ENCODE measurements at regions not wholly inside any gene's neighbourhood (a gene's known extent, or its start where the extent isn't known, plus 50 kb on each side); places are given as distances from the start of the nearest gene placed in this dataset.

DNA sequence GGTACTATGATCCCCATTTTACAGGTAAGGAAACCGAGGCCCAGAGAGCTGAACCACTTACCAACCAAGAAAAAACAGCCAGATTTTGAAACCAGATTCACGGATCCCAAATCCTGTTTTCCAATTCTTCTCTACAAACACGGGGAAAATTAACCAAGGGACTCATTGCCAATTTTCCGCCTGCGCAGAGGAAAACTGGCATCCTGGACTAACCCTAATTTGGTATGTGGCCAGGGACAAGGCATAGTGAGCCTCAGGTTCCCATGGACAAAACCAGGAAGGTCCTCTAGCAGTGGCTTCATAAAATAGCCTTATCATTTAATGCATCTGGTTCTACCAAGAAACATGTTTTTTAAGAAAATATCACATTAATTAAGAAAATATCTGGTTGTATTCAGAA, 517.3 kb downstream of the MED13L start:
- H3K9me2 ChIP-seq (ENCODE audit: low read depth, low read length): no peaks in the 10 kb centered on the region
- no peak for TF ChIP-seq EZH2 (IDR thresholded peaks at IDR 0.05; ENCODE audit: borderline replicate concordance, low read length)
- TF ChIP-seq, protein P1, sequence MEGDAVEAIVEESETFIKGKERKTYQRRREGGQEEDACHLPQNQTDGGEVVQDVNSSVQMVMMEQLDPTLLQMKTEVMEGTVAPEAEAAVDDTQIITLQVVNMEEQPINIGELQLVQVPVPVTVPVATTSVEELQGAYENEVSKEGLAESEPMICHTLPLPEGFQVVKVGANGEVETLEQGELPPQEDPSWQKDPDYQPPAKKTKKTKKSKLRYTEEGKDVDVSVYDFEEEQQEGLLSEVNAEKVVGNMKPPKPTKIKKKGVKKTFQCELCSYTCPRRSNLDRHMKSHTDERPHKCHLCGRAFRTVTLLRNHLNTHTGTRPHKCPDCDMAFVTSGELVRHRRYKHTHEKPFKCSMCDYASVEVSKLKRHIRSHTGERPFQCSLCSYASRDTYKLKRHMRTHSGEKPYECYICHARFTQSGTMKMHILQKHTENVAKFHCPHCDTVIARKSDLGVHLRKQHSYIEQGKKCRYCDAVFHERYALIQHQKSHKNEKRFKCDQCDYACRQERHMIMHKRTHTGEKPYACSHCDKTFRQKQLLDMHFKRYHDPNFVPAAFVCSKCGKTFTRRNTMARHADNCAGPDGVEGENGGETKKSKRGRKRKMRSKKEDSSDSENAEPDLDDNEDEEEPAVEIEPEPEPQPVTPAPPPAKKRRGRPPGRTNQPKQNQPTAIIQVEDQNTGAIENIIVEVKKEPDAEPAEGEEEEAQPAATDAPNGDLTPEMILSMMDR (IDR thresholded peaks at IDR 0.05; ENCODE audit: low read length): no peak
- H3F3A ChIP-seq (ENCODE audit: insufficient read depth, low read length): no peaks in the 10 kb centered on the region
- H3K4me2 ChIP-seq (ENCODE audit: low read length): no peak overlapping the region
- no peaks in the 10 kb centered on the region for H3K9me3 ChIP-seq (ENCODE audit: low read length)
- no peak overlapping the region for H2AFZ ChIP-seq (ENCODE audit: low read length)
- H3K27ac ChIP-seq (ENCODE audit: low read depth, low read length, poor library complexity, severe bottlenecking): no peak overlapping the region
- H3K27me3 ChIP-seq (ENCODE audit: insufficient read depth, low read length): no peaks in the 10 kb centered on the region
- no peak overlapping the region for H3K9ac ChIP-seq (ENCODE audit: low read length)
- H4K20me1 ChIP-seq (ENCODE audit: insufficient read depth, low read length): no peaks in the 10 kb centered on the region
- no peaks in the 10 kb centered on the region for H3K36me3 ChIP-seq (ENCODE audit: insufficient read depth, low read length)
- H3K4me3 ChIP-seq (ENCODE audit: low read depth, low read length, poor library complexity, severe bottlenecking): no peak overlapping the region
- H3K79me2 ChIP-seq (ENCODE audit: insufficient read depth, low read length): no peaks in the 10 kb centered on the region
- H3K4me1 ChIP-seq (ENCODE audit: insufficient read depth, low read length, severe bottlenecking): no peaks in the 10 kb centered on the region

DNA sequence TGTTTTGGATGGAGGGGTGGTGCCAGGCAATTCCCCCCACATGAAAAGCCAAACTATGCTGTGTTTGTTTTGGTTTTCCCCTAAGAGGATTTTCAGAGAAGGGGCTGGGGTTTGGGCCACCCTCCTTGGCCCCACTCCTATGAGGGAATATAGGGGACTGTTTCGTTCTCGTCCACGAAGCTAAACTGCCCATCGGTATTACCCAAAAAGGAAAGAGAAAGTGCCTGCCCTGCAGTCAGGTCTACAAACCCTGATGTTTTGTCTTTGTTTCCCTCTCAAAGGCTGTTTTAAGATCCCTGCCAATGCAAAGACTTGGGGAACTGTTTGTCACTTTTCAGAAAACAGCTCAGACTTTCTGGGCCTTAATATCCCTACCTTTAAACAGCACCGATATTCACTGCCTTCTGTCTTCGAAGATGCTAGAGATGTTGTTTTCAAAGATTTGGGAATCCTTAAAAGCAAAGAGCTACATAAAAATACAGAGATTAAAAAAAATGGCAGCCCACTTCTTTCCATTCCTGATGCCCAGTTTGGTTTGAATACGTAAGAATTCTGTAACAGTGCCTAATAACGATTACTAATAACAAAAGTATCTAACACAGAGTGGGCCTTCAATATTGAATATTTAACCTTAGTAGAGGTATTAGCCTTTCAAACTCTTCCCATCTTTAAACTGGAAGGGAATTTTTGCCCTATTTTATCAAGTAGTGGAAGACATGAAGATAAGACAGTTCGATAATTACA, 518.4 kb downstream of the MED13L start:
- Histone ChIP-seq H3K4me2 (ENCODE audit: low read length) (no peak overlapping the region), H3K9me3 (ENCODE audit: low read length) (no peaks in the 10 kb centered on the region), H3K4me3 (ENCODE audit: low read depth, low read length, poor library complexity, severe bottlenecking) (no peak overlapping the region), H3K79me2 (ENCODE audit: insufficient read depth, low read length) (no peaks in the 10 kb centered on the region), H3F3A (ENCODE audit: insufficient read depth, low read length) (no peaks in the 10 kb centered on the region), H3K27ac (ENCODE audit: low read depth, low read length, poor library complexity, severe bottlenecking) (no peak overlapping the region), H3K9ac (ENCODE audit: low read length) (no peak overlapping the region), H3K9me2 (ENCODE audit: low read depth, low read length) (no peaks in the 10 kb centered on the region), H3K36me3 (ENCODE audit: insufficient read depth, low read length) (no peaks in the 10 kb centered on the region), H4K20me1 (ENCODE audit: insufficient read depth, low read length) (no peaks in the 10 kb centered on the region), H3K27me3 (ENCODE audit: insufficient read depth, low read length) (no peaks in the 10 kb centered on the region), H3K4me1 (ENCODE audit: insufficient read depth, low read length, severe bottlenecking) (no peaks in the 10 kb centered on the region), H2AFZ (ENCODE audit: low read length) (no peak overlapping the region)
- TF ChIP-seq, protein P1 (IDR thresholded peaks at IDR 0.05; ENCODE audit: low read length): no peak
- no peak for TF ChIP-seq EZH2 (IDR thresholded peaks at IDR 0.05; ENCODE audit: borderline replicate concordance, low read length)

DNA sequence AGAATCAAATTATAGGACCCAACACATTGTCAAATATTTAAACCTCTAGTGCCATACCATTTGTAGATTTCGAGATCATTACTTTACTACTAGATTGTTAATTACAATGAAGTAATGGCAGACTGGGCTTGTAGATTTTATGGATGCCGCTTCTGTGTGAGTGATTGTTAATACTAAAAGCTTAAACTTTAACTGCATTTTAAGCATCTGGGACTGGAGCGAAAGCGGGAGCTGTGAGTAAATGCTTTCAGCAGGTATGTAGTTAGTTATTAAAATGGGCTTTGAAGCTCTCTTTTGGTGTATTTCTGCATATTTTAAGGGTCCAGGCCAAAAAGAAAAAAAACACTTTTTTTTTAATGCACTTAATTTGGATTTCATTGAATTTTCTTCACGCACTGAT, 519.3 kb downstream of the MED13L start:
- Histone ChIP-seq H3K9me3 (ENCODE audit: low read length) (no peaks in the 10 kb centered on the region), H3K9ac (ENCODE audit: low read length) (no peak overlapping the region), H3K4me1 (ENCODE audit: insufficient read depth, low read length, severe bottlenecking) (no peaks in the 10 kb centered on the region), H3K27ac (ENCODE audit: low read depth, low read length, poor library complexity, severe bottlenecking) (no peak overlapping the region), H3K36me3 (ENCODE audit: insufficient read depth, low read length) (no peaks in the 10 kb centered on the region), H3K4me2 (ENCODE audit: low read length) (no peak overlapping the region), H3K4me3 (ENCODE audit: low read depth, low read length, poor library complexity, severe bottlenecking) (no peak overlapping the region), H2AFZ (ENCODE audit: low read length) (no peak overlapping the region), H3K9me2 (ENCODE audit: low read depth, low read length) (no peaks in the 10 kb centered on the region), H3F3A (ENCODE audit: insufficient read depth, low read length) (no peaks in the 10 kb centered on the region), H3K27me3 (ENCODE audit: insufficient read depth, low read length) (no peaks in the 10 kb centered on the region), H3K79me2 (ENCODE audit: insufficient read depth, low read length) (no peaks in the 10 kb centered on the region), H4K20me1 (ENCODE audit: insufficient read depth, low read length) (no peaks in the 10 kb centered on the region)
- TF ChIP-seq, protein P1 (IDR thresholded peaks at IDR 0.05; ENCODE audit: low read length): no peak
- no peak for TF ChIP-seq EZH2 (IDR thresholded peaks at IDR 0.05; ENCODE audit: borderline replicate concordance, low read length)

All from OCI-LY1 (cell line).